HepG2 (cell line): ENCODE measurements at regions not wholly inside any gene's neighbourhood (a gene's known extent, or its start where the extent isn't known, plus 50 kb on each side); places are given as distances from the start of the nearest gene placed in this dataset.

Experiments
- ATAC-seq: fragments of 200-7000 bp; cut with Tn5 transposase; 3 replicates; pipeline ENCODE4 v1.9.1; 2020; ENCODE audit warnings: mild to moderate bottlenecking, moderate library complexity
- BruUV-seq: library from RNA; stranded (reverse); fragments of 400-500 nt; replicated peaks from 2 replicates; lab custom pipeline; 2021; lab: Mats Ljungman, UMichigan
- CTCF ChIA-PET: fragments of 300-600 bp; formaldehyde crosslinking; extraction: SDS; loops from one replicate; lab custom pipeline; 2021; ENCODE audit warnings: low total read pairs, inconsistent platforms, low intra/inter-chr PET ratio; lab: Yijun Ruan, JAX
- POLR2A ChIA-PET: fragments of 350-600 bp; sonication (Branson Sonifier 250); formaldehyde crosslinking; loops from one replicate; lab custom pipeline; 2020; ENCODE audit warnings: antibody characterized with exemption, inconsistent platforms; lab: Yijun Ruan, JAX
- DNase-seq: peaks from one replicate; pipeline ENCODE4 v3.0.0-alpha.2; 2015; ENCODE audit warnings: low spot score
- FAIRE-seq: peaks from 3 replicates; lab custom pipeline; 2011; peaks lifted over from hg19 to GRCh38; lab: Jason Lieb, UNC
- H2AFZ ChIP-seq: one replicate; pipeline ENCODE4 v1.6.1; 2011; ENCODE audit warnings: low read length, inconsistent platforms
- H3K27ac ChIP-seq: fragments of 300-600 bp; 3 replicates; pipeline ENCODE4 v1.8.0; 2011; ENCODE audit warnings: mixed run types, mild to moderate bottlenecking, mixed read lengths, low read length, inconsistent platforms; ENCODE audit not compliant: insufficient read depth; ENCODE audit errors: extremely low read length
- H3K27me3 ChIP-seq, 2 experiments: fragments of 200-600 bp in 1 of 2; 2 replicates in 1 of 2; 3 replicates in 1 of 2; pipeline versions ENCODE4 v1.6.0 to v1.8.0; 2011; ENCODE audit warnings: low read length in 2 of 2, mild to moderate bottlenecking in 2 of 2, moderate library complexity in 2 of 2, inconsistent platforms in 1 of 2; ENCODE audit not compliant: insufficient read depth in 2 of 2, control insufficient read depth in 1 of 2
- H3K36me3 ChIP-seq, 2 experiments: fragments of 200-600 bp in 1 of 2; replicated peaks in 1 of 2; 2 replicates in 1 of 2; 3 replicates in 1 of 2; pipeline versions ENCODE4 v1.5.1 to v1.8.0; 2011; ENCODE audit warnings: low read length in 2 of 2, inconsistent platforms in 1 of 2; ENCODE audit not compliant: insufficient read depth in 2 of 2, control insufficient read depth in 1 of 2
- H3K4me1 ChIP-seq: 2 replicates; pipeline ENCODE4 v1.5.1; 2012; ENCODE audit warnings: low read length, inconsistent platforms; ENCODE audit not compliant: insufficient read depth
- H3K4me2 ChIP-seq: 2 replicates; pipeline ENCODE4 v1.6.0; 2011; ENCODE audit warnings: low read depth, low read length, inconsistent platforms
- H3K4me3 ChIP-seq, 3 experiments: fragments of 200-600 bp in 1 of 3; sonication (generic), shearing (Covaris generic) in 1 of 3; replicated peaks in 1 of 3; 2 replicates each; pipeline ENCODE4 v1.5.1; 2011 to 2016; ENCODE audit warnings: low read length in 3 of 3, inconsistent platforms in 2 of 3, low read depth in 2 of 3, mild to moderate bottlenecking in 2 of 3, control low read depth in 1 of 3, mixed read lengths in 1 of 3; ENCODE audit not compliant: insufficient read depth in 1 of 3
- H3K79me2 ChIP-seq: one replicate; pipeline ENCODE4 v1.6.1; 2011; ENCODE audit warnings: low read length, inconsistent platforms; ENCODE audit not compliant: insufficient read depth
- H3K9ac ChIP-seq: 2 replicates; pipeline ENCODE4 v1.6.0; 2011; ENCODE audit warnings: mild to moderate bottlenecking, low read depth, low read length, inconsistent platforms; ENCODE audit not compliant: insufficient read depth
- H3K9me3 ChIP-seq: 2 replicates; pipeline ENCODE4 v1.5.1; 2012; ENCODE audit warnings: mild to moderate bottlenecking, low read length
- H4K20me1 ChIP-seq: 2 replicates; pipeline ENCODE4 v1.6.0; 2011; ENCODE audit warnings: inconsistent platforms, mild to moderate bottlenecking, low read length, moderate library complexity; ENCODE audit not compliant: insufficient read depth
- ATF7 ChIP-seq, 2 experiments: fragments of 450-650 bp in 1 of 2; sonication (generic) in 1 of 2; formaldehyde crosslinking in 1 of 2; IDR thresholded peaks; 2 replicates each; pipeline versions ENCODE4 v1.4.0 to v1.6.1; 2016 to 2020; ENCODE audit warnings: antibody characterized with exemption in 1 of 2, mild to moderate bottlenecking in 1 of 2, missing genetic modification reagents in 1 of 2
- ATF7-NPFF ChIP-seq: sonication (generic); formaldehyde crosslinking; IDR thresholded peaks from 2 replicates; pipeline ENCODE4 v1.8.1; 2023; ENCODE audit warnings: mild to moderate bottlenecking, low read depth, missing genetic modification reagents, moderate library complexity
- CHD4 ChIP-seq: fragments of 200-600 bp; sonication (generic); IDR thresholded peaks from 2 replicates; pipeline ENCODE4 v1.7.0; 2017; ENCODE audit warnings: mild to moderate bottlenecking, low read length, borderline replicate concordance
- GPN1 ChIP-seq: sonication (generic); formaldehyde crosslinking; IDR thresholded peaks from 2 replicates; pipeline ENCODE4 v1.5.1; 2020; ENCODE audit warnings: missing genetic modification reagents, borderline replicate concordance
- HNF1A ChIP-seq, 2 experiments: sonication (generic) in 1 of 2; formaldehyde crosslinking in 1 of 2; IDR thresholded peaks; 2 replicates each; pipeline versions ENCODE4 v1.4.0 to v1.6.1; 2016 to 2020; ENCODE audit warnings: borderline replicate concordance in 1 of 2, low read depth in 1 of 2, mild to moderate bottlenecking in 1 of 2, missing genetic modification reagents in 1 of 2
- HOXA9 ChIP-seq: sonication (generic); formaldehyde crosslinking; IDR thresholded peaks from 2 replicates; pipeline ENCODE4 v1.8.1; 2022; ENCODE audit warnings: missing genetic modification reagents, mild to moderate bottlenecking, moderate library complexity, borderline replicate concordance
- JUND ChIP-seq: sonication (generic); formaldehyde crosslinking; IDR thresholded peaks from 2 replicates; pipeline ENCODE4 v1.8.0; 2022; ENCODE audit warnings: mild to moderate bottlenecking, missing genetic modification reagents
- MEF2D ChIP-seq: sonication (generic); formaldehyde crosslinking; IDR thresholded peaks from 2 replicates; pipeline ENCODE4 v1.5.1; 2020; ENCODE audit warnings: mild to moderate bottlenecking, missing genetic modification reagents
- SIN3B ChIP-seq: fragments of 150-350 bp; IDR thresholded peaks from 2 replicates; pipeline ENCODE4 v1.6.1; 2014; ENCODE audit warnings: low read length
- SOX5 ChIP-seq: IDR thresholded peaks from 2 replicates; pipeline ENCODE4 v1.6.1; 2016; ENCODE audit warnings: borderline replicate concordance
- SP1 ChIP-seq, 2 experiments: fragments of 450-650 bp in 1 of 2; sonication (generic) in 1 of 2; formaldehyde crosslinking in 1 of 2; IDR thresholded peaks; 2 replicates each; pipeline versions ENCODE4 v1.4.0 to v1.6.1; 2016 to 2020; ENCODE audit warnings: missing genetic modification reagents in 1 of 2
- TBX3 ChIP-seq: fragments of 450-650 bp; IDR thresholded peaks from 2 replicates; pipeline ENCODE4 v1.6.1; 2017; ENCODE audit warnings: antibody characterized with exemption, mild to moderate bottlenecking, inconsistent platforms, borderline replicate concordance
- TP53 ChIP-seq: sonication (generic); formaldehyde crosslinking; conservative IDR thresholded peaks from 2 replicates; pipeline ENCODE4 v1.4.0; 2020; ENCODE audit warnings: missing genetic modification reagents
- ZNF292 ChIP-seq: sonication (generic); formaldehyde crosslinking; IDR thresholded peaks from 2 replicates; pipeline ENCODE4 v1.8.1; 2022; ENCODE audit warnings: mild to moderate bottlenecking, low read depth, missing genetic modification reagents, borderline replicate concordance
- ZNF317 ChIP-seq: sonication (generic); formaldehyde crosslinking; IDR thresholded peaks from 2 replicates; pipeline ENCODE4 v1.5.0; 2020; ENCODE audit warnings: mild to moderate bottlenecking, missing genetic modification reagents
- ZNF350 ChIP-seq: sonication (generic); formaldehyde crosslinking; IDR thresholded peaks from 2 replicates; pipeline ENCODE4 v1.4.0; 2020; ENCODE audit warnings: mild to moderate bottlenecking, low read depth, missing genetic modification reagents, borderline replicate concordance
- ZNF740 ChIP-seq: sonication (generic); formaldehyde crosslinking; IDR thresholded peaks from 2 replicates; pipeline ENCODE4 v1.4.0; 2020; ENCODE audit warnings: missing genetic modification reagents
- ZUFSP ChIP-seq: sonication (generic); formaldehyde crosslinking; IDR thresholded peaks from 2 replicates; pipeline ENCODE4 v1.9.0; 2021; ENCODE audit warnings: missing genetic modification reagents, mild to moderate bottlenecking, borderline replicate concordance
- WGBS: methylation state at CpG from one replicate; pipeline ENCODE4 v1.1.6; 2017; ENCODE audit warnings: low lambda C conversion rate; 5-methylcytosine and 5-hydroxymethylcytosine counted together
- in situ Hi-C: cut with HindIII; loops from 2 replicates; pipeline ENCODE4 v1.10.0; 2017; ENCODE audit warnings: low pct_unique_long_range_greater_than_20kb; ENCODE audit not compliant: extremely low pct_ligation_motif_present
- intact Hi-C: fragments of 100-400 bp; cut with micrococcal nuclease; formaldehyde crosslinking; loops from one replicate; pipeline ENCODE4 v1.10.0; 2022; ENCODE audit not compliant: unreplicated experiment

- TF ChIP-seq ZUFSP (CRISPR knock-in tag) (no peak), SIN3B (no peak), HOXA9 (no peak), ZNF292 (CRISPR knock-in tag) (no peak), SOX5 (CRISPR knock-in tag) (no peak), ZNF317 (CRISPR knock-in tag) (no peak), SP1 (IDR thresholded peaks at IDR 0.05) (no peak), SP1 (CRISPR knock-in tag; IDR thresholded peaks at IDR 0.05) (no peak), TP53 (CRISPR knock-in tag) (no peak)
- TF ChIP-seq, all 625 proteins: peak for 0
Observed at GRCh38 chr4:188905248-188905647, 766.0 kb downstream of the TRIML1 start (continued).

GRCh38 chr4:188911199-188911598, 772.0 kb downstream of the TRIML1 start:
- H3K4me2 ChIP-seq, result no peak overlapping the region
- no peak for ATAC-seq
- TF ChIP-seq ATF7-NPFF (CRISPR knock-in tag) (no peak), MEF2D (CRISPR knock-in tag) (no peak), ZNF350 (CRISPR knock-in tag) (no peak), JUND (CRISPR knock-in tag) (no peak), ZNF740 (CRISPR knock-in tag) (no peak), CHD4 (no peak), TBX3 (no peak), HNF1A (IDR thresholded peaks at IDR 0.05; ENCODE audit: low read depth) (no peak), HNF1A (CRISPR knock-in tag; IDR thresholded peaks at IDR 0.05; ENCODE audit: borderline replicate concordance) (no peak), ATF7 (IDR thresholded peaks at IDR 0.05) (no peak), ATF7 (CRISPR knock-in tag; IDR thresholded peaks at IDR 0.05) (no peak), GPN1 (CRISPR knock-in tag) (no peak)
- TF ChIP-seq, all 625 proteins: peak for 0
- POLR2A ChIA-PET, result no interaction called here
- Histone ChIP-seq H3K27me3 (no peaks in the 10 kb centered on the region), H2AFZ (no peak overlapping the region), H3K9me3 (peaks cover 17% of the 10 kb centered on the region; the same call in 1 of the 2 replicates), H3K4me1 (no peaks in the 10 kb centered on the region), H3K9ac (no peak overlapping the region), H3K36me3 (no peaks in the 10 kb centered on the region), H3K27ac (no peak overlapping the region), H3K4me3 (no peak overlapping the region), H3K79me2 (no peaks in the 10 kb centered on the region), H4K20me1 (no peaks in the 10 kb centered on the region)
- no peak for FAIRE-seq
- 5% methylated on average over 3 of the region's 5 CpGs for WGBS
- in situ Hi-C loops (no loop called here), intact Hi-C loops (no loop called here)
- CTCF ChIA-PET, result no interaction called here
- DNase-seq, result no peak
- no TSS peak for BruUV-seq
